ENCODE measurements at regions not wholly inside any gene's neighbourhood (a gene's known extent, or its start where the extent isn't known, plus 50 kb on each side); places are given as distances from the start of the nearest gene placed in this dataset.

DNA sequence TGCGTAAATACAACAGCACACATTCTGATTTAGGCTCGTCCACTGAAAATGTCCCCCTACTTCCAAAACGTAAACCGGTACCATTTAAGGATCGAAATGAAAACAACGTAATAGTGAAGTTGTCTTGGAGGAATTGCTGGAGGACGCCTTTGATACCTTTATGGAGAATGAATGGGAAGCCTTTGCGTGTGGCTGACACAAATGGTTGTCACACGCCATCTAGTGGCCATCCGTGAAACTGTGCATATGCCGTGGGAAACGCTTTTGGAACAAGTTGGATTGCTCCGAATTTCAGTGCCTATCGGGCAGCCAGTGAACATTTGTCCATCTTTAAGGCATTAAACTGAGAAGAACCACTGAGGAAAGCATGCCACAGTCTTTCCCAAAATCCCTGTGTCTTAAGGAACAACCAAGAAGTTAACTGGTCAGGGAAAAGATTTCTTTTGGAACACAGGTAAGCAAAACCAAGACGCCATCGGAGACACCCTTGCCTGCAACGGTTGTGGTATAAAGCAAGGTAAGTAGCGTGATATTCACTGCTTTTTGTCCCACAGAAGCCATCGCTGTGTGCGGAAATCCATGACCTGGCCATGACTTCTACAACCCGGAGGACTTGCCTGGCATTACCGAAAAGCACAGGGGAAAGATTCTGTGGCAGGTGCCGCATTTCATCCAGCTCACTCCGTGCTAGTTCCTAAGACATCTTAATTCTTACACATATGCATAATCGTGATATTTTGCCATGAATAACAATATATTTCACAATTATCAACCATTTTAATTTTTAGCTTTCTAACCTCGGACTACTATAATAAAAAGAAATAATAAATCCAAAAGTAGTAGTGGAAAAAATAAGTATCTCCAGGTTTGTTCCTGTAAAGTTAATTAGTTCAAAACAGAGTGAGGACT is 100.6 kb downstream of the FAM204A start:
- TF ChIP-seq, protein P1, sequence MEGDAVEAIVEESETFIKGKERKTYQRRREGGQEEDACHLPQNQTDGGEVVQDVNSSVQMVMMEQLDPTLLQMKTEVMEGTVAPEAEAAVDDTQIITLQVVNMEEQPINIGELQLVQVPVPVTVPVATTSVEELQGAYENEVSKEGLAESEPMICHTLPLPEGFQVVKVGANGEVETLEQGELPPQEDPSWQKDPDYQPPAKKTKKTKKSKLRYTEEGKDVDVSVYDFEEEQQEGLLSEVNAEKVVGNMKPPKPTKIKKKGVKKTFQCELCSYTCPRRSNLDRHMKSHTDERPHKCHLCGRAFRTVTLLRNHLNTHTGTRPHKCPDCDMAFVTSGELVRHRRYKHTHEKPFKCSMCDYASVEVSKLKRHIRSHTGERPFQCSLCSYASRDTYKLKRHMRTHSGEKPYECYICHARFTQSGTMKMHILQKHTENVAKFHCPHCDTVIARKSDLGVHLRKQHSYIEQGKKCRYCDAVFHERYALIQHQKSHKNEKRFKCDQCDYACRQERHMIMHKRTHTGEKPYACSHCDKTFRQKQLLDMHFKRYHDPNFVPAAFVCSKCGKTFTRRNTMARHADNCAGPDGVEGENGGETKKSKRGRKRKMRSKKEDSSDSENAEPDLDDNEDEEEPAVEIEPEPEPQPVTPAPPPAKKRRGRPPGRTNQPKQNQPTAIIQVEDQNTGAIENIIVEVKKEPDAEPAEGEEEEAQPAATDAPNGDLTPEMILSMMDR (IDR thresholded peaks at IDR 0.05; ENCODE audit: poor library complexity), result peak; percentile 90
- no peak for TF ChIP-seq EZH2 (IDR thresholded peaks at IDR 0.05; ENCODE audit: borderline replicate concordance)
